ENCODE measurements at regions not wholly inside any gene's neighbourhood (a gene's known extent, or its start where the extent isn't known, plus 50 kb on each side); places are given as distances from the start of the nearest gene placed in this dataset.
A peak's percentile ranks its signal among the peaks of the same experiment; 100 is the strongest.

- no peaks in the 10 kb centered on the region; the same call in 1 of the 2 replicates for H3K36me3 Mint-ChIP-seq
- no peaks in the 10 kb centered on the region for H3K27me3 Mint-ChIP-seq (ENCODE audit: low read depth)
- POLR2A ChIA-PET, result no interaction called here
- TF ChIP-seq ZNF138 (CRISPR knock-in tag; conservative IDR thresholded peaks at IDR 0.05) (no peak), FOXK1 (CRISPR knock-in tag; IDR thresholded peaks at IDR 0.05) (no peak), ZMAT4 (CRISPR knock-in tag; IDR thresholded peaks at IDR 0.05) (no peak)
- TF ChIP-seq, protein P1, sequence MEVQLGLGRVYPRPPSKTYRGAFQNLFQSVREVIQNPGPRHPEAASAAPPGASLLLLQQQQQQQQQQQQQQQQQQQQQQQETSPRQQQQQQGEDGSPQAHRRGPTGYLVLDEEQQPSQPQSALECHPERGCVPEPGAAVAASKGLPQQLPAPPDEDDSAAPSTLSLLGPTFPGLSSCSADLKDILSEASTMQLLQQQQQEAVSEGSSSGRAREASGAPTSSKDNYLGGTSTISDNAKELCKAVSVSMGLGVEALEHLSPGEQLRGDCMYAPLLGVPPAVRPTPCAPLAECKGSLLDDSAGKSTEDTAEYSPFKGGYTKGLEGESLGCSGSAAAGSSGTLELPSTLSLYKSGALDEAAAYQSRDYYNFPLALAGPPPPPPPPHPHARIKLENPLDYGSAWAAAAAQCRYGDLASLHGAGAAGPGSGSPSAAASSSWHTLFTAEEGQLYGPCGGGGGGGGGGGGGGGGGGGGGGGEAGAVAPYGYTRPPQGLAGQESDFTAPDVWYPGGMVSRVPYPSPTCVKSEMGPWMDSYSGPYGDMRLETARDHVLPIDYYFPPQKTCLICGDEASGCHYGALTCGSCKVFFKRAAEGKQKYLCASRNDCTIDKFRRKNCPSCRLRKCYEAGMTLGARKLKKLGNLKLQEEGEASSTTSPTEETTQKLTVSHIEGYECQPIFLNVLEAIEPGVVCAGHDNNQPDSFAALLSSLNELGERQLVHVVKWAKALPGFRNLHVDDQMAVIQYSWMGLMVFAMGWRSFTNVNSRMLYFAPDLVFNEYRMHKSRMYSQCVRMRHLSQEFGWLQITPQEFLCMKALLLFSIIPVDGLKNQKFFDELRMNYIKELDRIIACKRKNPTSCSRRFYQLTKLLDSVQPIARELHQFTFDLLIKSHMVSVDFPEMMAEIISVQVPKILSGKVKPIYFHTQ (CRISPR knock-in tag; IDR thresholded peaks at IDR 0.05), result no peak
- H3K4me3 Mint-ChIP-seq, result no peak overlapping the region
- H3K9me3 Mint-ChIP-seq, result peaks cover 5% of the 10 kb centered on the region
- CTCF ChIA-PET, result interaction anchor here (0.5 to 3.0 kb wide), 11 partner anchors 7 to 465 kb away, joined by 3 to 40 read pairs (median 4); no protein-coding TSS in a partner anchor
- H3K4me1 Mint-ChIP-seq, result peaks cover 49% of the 10 kb centered on the region
- ATAC-seq (no peak), DNase-seq (ENCODE audit: low spot score) (no peak)
- no peak overlapping the region; the same call in 1 of the 2 replicates for H3K27ac Mint-ChIP-seq
Observed at GRCh38 chr12:12010277-12011039, 60.3 kb upstream of the BCL2L14 start.

DNA sequence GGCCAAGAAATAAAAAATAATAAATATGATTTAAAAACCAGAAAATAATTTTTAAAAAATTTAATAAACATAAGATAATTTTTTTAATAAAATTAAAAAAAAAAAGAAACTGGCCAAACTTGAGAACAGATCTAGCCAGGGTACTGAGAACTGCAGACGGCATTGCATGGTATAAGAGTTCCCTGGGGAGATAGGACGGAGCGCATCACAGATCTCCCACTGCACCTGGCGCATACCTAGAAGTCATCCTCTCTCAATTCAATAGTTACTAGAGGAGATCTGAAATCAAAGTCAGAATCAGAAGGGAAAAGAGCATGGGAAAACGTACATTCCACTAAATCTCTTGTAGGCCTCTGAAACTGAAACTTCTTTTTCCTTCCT, 58.9 kb upstream of the BCL2L14 start:
- CTCF ChIA-PET, result interaction anchor here (0.7 to 1.4 kb wide), 3 partner anchors 21 to 374 kb away, joined by 3 to 17 read pairs (median 3); no protein-coding TSS in a partner anchor
- no peaks in the 10 kb centered on the region for H3K36me3 Mint-ChIP-seq

DNA sequence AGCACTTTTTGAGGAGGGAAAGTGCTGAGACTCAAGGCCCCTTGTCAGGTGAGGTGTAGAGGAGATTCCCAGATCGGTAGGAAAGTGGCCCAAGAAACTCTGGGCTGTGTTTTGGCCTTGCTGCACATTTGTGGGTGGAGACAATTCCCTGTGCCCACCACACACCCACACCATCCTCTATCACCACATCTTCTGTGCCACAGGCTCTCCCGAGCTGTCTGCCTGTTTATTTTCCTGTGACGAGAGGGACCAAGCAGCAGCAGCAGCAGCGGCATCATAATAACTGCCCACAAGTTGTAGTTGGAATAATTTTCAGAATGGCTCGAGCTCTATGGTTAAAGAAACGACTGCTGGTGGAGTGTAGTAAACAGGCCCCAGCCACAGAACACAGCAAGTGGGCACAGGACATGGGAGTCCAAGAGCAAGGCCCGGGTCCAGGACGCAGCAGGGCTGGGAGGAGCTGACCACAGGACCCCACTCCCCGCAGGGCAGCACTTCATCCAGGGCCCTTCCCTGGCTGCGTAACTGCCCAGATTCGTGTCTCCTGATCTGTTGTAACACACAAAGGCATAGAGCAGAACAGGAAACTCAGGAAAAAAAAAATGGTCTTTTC, 55.6 kb upstream of the BCL2L14 start:
- DNase-seq (ENCODE audit: low spot score), result no peak
- POLR2A ChIA-PET, result interaction anchor here (0.7 kb wide), 1 partner anchor 39 kb away, joined by 4 read pairs; no protein-coding TSS in a partner anchor
- CTCF ChIA-PET, result interaction anchor here (0.8 kb wide), 1 partner anchor 18 kb away, joined by 4 read pairs; no protein-coding TSS in a partner anchor
- Mint-ChIP-seq H3K27ac (no peak overlapping the region), H3K36me3 (no peaks in the 10 kb centered on the region), H3K27me3 (ENCODE audit: low read depth) (no peaks in the 10 kb centered on the region), H3K9me3 (no peaks in the 10 kb centered on the region), H3K4me3 (no peak overlapping the region), H3K4me1 (peaks cover 36% of the 10 kb centered on the region)
- ATAC-seq, result no peak
- TF ChIP-seq, protein P2, sequence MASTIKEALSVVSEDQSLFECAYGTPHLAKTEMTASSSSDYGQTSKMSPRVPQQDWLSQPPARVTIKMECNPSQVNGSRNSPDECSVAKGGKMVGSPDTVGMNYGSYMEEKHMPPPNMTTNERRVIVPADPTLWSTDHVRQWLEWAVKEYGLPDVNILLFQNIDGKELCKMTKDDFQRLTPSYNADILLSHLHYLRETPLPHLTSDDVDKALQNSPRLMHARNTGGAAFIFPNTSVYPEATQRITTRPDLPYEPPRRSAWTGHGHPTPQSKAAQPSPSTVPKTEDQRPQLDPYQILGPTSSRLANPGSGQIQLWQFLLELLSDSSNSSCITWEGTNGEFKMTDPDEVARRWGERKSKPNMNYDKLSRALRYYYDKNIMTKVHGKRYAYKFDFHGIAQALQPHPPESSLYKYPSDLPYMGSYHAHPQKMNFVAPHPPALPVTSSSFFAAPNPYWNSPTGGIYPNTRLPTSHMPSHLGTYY (CRISPR knock-in tag; IDR thresholded peaks at IDR 0.05), result no peak
- TF ChIP-seq, protein P3, sequence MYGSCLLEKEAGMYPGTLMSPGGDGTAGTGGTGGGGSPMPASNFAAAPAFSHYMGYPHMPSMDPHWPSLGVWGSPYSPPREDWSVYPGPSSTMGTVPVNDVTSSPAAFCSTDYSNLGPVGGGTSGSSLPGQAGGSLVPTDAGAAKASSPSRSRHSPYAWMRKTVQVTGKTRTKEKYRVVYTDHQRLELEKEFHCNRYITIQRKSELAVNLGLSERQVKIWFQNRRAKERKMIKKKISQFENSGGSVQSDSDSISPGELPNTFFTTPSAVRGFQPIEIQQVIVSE (CRISPR knock-in tag; IDR thresholded peaks at IDR 0.05; ENCODE audit: borderline replicate concordance), result no peak
- TF ChIP-seq, protein P4, sequence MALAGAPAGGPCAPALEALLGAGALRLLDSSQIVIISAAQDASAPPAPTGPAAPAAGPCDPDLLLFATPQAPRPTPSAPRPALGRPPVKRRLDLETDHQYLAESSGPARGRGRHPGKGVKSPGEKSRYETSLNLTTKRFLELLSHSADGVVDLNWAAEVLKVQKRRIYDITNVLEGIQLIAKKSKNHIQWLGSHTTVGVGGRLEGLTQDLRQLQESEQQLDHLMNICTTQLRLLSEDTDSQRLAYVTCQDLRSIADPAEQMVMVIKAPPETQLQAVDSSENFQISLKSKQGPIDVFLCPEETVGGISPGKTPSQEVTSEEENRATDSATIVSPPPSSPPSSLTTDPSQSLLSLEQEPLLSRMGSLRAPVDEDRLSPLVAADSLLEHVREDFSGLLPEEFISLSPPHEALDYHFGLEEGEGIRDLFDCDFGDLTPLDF (CRISPR knock-in tag; IDR thresholded peaks at IDR 0.05), result no peak
- TF ChIP-seq, protein P5, sequence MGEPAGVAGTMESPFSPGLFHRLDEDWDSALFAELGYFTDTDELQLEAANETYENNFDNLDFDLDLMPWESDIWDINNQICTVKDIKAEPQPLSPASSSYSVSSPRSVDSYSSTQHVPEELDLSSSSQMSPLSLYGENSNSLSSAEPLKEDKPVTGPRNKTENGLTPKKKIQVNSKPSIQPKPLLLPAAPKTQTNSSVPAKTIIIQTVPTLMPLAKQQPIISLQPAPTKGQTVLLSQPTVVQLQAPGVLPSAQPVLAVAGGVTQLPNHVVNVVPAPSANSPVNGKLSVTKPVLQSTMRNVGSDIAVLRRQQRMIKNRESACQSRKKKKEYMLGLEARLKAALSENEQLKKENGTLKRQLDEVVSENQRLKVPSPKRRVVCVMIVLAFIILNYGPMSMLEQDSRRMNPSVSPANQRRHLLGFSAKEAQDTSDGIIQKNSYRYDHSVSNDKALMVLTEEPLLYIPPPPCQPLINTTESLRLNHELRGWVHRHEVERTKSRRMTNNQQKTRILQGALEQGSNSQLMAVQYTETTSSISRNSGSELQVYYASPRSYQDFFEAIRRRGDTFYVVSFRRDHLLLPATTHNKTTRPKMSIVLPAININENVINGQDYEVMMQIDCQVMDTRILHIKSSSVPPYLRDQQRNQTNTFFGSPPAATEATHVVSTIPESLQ (CRISPR knock-in tag; IDR thresholded peaks at IDR 0.05), result no peak
- TF ChIP-seq CREB1 (CRISPR knock-in tag; IDR thresholded peaks at IDR 0.05), result no peak
- TF ChIP-seq FOXP4 (CRISPR knock-in tag; IDR thresholded peaks at IDR 0.05), result no peak
- TF ChIP-seq ESRRA (CRISPR knock-in tag; IDR thresholded peaks at IDR 0.05; ENCODE audit: borderline replicate concordance), result no peak

More for the DNA sequence above, 58.9 kb upstream of the BCL2L14 start:
- ATAC-seq (no peak), DNase-seq (ENCODE audit: low spot score) (no peak)
- no peak overlapping the region for H3K27ac Mint-ChIP-seq
- POLR2A ChIA-PET, result interaction anchor here (0.6 kb wide), 1 partner anchor 256 kb away, joined by 3 read pairs; no protein-coding TSS in a partner anchor
- peaks cover 53% of the 10 kb centered on the region for H3K4me1 Mint-ChIP-seq
- TF ChIP-seq HMGA2 (CRISPR knock-in tag; IDR thresholded peaks at IDR 0.05), result peak; percentile 71; the same call in 1 of the 2 replicates
- TF ChIP-seq, protein P1 (CRISPR knock-in tag; IDR thresholded peaks at IDR 0.05), result no peak
- no peaks in the 10 kb centered on the region for H3K27me3 Mint-ChIP-seq (ENCODE audit: low read depth)
- no peaks in the 10 kb centered on the region for H3K9me3 Mint-ChIP-seq
- H3K4me3 Mint-ChIP-seq, result no peak overlapping the region

All from WTC11 (cell line).